A172 (cell line): ENCODE measurements at regions not wholly inside any gene's neighbourhood (a gene's known extent, or its start where the extent isn't known, plus 50 kb on each side); places are given as distances from the start of the nearest gene placed in this dataset.

ENCODE experiments used
- DNase-seq: peaks from one replicate; pipeline ENCODE4 v3.0.0-alpha.2; 2015; ENCODE audit warnings: low spot score

DNA sequence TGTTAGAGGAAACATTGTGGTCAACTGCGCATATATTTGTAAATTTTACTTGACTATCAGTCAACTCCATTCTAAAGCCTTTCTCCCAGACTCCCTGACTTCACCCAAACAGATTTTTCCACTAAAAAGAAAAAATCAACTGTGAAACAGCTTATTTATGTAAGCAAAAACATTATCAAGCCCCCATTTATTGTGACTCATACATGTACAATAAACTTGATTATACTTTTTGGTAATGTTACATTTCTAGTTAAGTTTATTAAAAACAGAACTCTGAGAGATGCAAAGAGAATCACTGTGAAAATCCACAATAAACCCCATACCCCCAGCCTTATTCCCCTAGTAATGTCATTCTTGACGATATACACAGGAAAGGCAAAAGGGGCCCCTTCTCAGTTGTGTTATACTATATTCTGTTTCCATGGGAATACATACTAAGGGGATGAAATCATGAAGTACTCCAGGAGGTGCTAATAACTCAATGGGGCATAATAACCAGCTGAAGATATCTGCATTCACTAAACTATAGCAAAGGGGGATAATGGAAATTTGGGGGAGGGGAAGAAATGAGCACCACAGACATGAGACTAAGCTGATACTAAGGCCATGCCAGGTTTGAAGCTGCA is 616.0 kb downstream of the ACTL7B start:
- no peak for DNase-seq

DNA sequence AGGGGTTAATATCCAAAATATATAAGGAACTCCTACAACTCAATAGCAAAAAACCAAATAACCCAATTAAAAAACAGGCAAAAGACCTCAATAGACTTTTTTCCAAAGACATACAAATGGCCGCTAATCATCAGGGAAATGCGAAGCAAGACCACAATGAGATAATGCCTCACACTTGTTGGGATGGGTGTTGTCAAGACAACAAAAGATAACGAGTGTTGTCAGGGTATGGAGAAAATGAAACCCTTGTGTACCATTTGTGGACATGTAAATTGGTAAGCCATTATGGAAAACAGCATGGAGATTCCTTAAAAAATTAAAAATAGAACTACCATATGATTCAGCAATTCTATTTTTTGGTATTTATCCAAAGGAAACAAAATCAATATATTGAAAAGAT is 620.2 kb downstream of the ACTL7B start:
- no peak for DNase-seq

DNA sequence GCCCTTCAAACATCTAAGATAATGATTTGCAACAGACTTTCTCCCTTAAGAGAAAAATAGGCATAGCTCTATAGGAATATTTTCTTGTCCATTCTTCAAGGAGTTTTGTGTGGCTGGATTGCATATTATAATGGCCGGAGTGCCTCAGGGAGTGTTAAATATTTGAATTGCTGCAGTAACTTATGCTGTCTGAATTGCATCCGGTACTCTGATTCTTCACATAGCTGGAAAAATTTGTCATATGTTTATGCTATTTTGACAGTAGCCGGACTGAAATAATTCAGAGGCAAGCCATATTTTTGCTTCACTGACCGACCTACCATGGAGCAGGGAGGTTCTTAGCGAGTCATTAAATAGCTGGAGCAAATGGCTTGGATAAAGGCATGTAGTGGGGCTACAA is 621.0 kb downstream of the ACTL7B start:
- DNase-seq = no peak

DNA sequence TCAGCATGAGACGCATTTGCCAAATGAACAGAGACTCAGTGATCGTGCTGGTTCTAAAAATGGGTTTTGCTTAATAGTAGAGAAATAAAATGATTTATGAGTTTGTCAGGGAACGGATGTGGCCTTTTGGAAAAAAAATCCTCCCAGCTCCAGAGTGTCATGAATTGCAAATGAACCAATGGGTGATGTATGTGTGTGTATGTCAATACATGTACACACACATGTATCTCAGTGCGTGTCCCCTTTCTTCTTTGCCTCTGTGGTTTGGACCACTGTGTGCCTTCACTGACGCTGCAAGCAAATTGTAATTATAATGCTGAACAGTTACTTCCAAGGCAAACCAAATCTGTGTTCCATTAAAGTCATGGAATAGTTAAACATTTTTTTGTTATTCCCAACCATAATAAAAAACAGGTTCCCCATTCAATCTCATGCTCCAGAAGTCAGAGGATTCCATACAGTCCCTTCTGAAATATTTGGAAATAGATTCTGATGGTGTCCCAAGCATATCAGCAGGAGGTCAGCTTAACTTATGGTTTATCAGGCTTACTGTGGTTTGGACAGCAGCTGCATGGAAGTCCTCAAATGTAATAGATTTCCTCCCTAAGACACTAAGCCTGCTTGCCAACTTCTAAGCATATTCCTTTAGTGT is 630.5 kb downstream of the ACTL7B start:
- no peak for DNase-seq

DNA sequence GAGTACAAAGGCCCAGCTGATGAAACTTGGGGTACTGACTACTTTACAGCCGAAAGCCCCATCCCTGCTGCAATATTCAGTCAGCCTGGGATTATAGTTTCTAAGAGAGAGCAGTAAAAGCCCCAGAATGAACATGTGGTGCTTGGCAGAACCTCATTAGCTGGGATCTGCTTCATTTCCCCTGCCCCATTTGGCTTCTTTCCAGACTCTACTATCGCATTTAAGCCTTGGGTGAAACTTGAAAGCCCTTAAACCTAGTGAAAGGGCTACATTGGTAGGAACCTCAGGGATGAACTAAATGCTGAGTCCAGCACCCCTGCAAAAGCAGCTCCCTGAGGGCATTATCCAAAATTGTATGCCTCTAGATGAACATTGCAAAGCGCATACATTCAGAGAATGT is 631.1 kb downstream of the ACTL7B start:
- no peak for DNase-seq

DNA sequence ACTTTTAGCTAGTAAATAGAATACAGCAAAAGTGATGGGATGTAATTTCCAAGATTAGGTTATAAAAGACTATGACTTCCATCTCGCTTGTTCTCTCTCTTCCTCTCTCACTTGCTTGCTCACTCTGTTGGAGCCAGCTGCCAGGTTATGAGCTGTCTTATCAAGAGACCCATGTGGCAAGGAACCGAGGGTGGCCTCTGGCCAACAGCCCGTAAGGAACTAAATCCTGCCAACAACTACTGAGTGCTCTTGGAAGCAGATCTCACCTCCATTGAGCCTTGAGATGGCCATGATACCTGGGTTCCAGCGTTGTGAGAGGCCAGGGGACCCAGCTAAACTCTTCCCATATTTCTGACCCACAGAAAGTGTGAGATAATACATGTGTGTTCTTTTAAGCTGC is 636.1 kb downstream of the ACTL7B start:
- no peak for DNase-seq

DNA sequence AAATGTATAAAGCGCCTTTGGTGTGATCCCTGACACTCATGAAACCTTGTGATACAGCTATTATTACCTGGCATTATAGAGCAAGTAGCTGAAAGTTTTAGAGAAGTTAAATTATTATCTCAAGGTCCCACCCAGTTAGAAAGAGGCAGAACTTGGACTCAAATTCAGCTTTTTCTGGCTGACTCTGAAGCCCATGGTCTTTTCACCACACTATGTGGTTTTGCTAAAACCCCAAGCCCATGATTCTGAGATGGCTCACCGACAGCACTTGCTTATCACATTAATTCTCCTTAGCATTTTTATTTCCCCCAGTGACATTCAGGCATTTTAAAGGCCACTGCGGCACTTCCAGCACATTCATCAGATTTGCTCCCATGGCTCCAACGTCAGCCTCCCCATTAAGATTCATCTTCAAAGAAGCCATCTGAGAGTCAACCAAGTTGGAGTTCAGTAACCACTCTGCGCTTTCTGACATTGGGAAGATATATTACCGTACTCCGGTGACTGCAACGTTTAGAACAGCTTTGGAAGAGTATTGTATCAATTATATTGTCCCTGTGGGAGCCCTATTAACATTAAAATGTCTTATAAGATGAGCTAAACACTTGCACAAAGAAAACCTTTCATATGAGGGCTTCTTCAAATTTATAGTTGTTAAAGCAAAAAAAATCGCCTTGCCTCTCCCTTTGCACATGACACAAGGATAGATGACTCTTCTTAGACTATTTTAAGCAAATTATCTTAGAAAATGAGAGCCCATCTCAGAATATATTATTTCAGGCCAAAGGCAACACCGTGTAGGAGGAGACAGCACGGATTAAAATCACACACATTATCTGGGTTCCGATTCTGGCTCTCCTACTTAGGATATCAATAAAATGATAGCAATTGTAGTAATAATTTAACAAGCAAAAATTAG is 638.1 kb downstream of the ACTL7B start:
- no peak for DNase-seq

DNA sequence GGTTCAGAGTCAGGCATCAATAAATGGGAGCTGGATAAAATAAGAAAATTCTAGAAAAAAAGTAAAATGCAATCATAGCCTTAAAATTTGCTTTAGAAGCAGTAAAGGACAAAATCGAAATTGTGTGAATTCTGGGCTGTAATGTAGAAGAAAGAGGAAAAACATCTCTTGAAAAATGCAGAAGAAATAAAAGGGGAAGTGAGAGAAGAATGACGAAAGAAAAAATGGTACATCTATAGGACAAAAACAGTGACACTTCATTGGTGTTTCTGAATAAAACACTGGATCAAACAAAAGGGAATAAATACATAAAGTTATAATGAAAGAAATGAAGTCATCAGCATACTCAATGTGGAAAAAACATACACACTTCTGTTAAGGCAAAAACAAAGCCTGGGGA is 642.3 kb downstream of the ACTL7B start:
- no peak for DNase-seq

DNA sequence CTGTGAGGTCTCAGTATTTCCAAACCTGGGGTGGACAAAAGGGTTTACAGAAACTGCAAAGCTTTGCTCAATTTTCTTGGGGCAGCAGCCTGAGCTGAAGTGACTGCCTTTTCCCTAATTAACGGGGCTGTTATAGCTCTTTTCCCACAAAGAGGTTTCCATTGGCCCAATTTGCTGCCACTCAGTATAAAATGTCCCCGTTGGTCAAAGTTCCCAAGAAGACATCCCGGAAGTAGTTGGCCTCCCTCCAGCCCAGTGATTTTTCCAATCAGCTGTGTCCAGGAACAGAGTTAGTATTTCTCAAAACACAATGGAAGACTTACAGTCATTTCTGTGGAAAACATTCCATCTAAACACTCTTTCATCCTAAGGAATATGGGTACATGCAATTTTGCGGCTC is 643.6 kb downstream of the ACTL7B start:
- no peak for DNase-seq

DNA sequence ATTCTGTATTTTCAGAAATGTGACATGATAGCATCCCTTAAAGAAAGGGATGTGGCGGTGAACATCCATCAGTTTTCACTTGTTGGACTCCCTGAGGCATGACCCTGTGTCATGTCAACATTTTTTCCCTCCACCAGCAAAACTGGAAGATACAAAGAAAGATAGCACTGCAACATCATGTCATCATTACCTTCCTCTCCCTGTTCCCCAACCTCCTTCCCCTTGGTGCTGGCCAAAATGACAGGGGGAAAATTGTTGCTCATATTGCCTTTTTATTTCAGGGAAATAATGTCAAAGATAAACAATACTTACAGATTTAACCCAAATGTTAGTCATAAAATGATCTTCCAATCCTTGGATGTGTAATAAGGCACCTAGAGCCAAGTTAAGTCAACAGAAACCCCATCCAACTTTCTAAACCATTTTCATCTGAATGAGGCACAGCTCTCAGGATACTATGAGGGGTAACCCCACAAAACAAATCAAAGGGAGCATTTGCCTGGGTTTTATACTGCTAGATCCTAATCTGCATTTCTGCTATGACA is 644.3 kb downstream of the ACTL7B start:
- no peak for DNase-seq

DNA sequence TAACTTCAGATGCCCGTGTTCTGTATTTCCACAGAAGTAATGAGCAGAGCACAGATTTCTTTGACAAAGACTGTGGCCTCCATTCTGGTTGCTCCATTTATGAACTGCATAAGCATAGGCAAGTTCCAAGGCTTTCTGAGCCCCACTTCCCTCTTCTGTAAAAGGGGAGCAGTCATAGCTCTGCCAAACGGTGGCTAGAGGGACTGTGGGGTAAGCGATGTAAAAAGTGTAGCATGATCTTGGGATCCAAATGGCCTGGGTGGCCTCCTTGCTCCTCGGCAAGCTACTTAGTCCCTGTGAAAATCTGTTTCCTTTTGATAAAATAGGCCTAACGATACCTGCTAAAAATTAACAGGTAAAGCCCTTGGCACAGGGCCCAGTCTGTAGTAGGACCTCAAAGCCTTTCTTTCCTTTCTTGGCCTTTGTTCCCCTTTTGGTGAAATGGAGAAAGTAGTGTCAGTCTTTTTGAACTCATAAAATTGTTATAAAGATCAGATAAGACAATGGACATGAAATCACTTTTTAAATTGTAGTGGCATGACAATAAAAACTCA is 646.6 kb downstream of the ACTL7B start:
- DNase-seq = no peak

DNA sequence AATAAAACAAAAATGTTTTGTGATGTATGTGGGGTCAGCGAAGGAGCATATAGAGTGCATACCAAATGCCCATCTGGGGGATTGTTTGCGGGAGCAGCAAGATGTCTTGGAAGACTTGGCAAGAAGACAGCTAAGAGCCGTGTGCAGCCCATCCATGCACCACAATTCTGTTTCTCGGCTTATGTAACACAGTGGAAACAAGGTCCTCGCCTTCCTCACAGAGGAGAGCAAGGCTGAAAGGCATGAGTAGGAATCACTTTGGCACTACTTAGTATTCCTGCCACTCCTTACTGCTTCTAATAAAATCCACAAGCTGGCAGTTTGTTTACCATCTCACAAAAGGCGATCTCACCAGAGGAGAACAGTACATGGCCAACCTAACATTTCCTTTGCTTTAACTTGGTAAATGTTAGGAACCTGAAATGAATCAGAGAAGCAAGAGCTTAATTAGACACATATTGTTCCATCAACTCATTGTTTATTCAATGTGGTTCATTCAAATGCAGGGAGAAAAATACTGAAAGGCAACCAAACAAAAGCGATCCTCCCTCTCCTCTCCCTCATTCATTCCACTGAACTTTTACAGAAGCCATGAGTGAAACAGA is 648.1 kb downstream of the ACTL7B start:
- DNase-seq = no peak

DNA sequence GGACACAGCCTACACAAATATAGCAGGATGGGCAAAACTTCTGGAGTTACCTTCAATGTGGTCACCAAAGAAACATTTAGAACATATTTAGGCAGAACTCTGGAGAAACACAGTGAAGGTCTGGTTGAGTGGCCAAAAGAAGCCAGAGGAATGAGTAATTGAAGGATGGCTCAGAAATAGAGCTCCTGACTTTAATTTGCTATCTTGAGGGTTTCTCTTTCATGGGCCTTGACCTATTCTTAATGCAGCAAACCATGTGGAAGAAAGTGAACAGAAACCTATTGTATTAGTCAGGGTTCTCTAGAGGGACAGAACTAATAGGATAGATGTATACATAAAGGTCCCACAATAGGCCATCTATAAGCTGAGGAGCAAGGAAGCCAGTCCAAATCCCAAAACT is 650.5 kb downstream of the ACTL7B start:
- no peak for DNase-seq

DNA sequence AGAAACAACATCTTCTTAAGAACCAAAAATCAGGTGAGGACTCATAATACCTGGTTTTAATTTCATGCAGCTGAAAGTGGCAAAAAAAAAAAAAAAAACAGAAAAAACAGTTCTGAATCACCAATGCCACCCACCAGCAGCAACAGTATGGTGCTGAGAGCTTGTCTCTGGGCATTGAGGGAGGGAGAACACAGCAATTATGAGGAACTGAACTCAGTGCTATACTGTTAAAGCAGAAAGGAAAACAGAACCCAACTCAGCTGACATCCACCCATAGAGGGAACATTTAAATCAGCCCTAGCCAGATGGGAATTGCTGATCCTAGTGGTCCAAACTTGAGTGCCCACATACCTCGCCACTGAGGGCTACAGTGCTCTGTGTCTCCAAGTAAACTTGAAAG is 657.9 kb downstream of the ACTL7B start:
- no peak for DNase-seq

DNA sequence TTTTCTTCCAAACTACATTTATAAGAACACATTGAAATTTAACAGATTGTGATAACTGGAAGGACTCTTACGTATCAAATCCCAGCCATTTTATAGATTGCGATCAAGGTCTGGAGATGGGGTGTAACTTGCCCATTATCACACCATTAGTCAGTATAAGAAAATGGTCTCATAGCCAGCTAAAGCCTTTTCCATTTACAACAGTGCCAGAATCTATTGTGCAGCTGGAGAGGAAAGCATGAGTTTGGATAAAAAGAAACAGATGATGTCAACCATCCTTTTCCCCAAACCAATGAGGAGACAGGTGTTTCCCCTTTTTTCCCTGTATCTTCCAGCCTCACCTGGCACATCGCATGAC is 658.8 kb downstream of the ACTL7B start:
- DNase-seq = no peak

DNA sequence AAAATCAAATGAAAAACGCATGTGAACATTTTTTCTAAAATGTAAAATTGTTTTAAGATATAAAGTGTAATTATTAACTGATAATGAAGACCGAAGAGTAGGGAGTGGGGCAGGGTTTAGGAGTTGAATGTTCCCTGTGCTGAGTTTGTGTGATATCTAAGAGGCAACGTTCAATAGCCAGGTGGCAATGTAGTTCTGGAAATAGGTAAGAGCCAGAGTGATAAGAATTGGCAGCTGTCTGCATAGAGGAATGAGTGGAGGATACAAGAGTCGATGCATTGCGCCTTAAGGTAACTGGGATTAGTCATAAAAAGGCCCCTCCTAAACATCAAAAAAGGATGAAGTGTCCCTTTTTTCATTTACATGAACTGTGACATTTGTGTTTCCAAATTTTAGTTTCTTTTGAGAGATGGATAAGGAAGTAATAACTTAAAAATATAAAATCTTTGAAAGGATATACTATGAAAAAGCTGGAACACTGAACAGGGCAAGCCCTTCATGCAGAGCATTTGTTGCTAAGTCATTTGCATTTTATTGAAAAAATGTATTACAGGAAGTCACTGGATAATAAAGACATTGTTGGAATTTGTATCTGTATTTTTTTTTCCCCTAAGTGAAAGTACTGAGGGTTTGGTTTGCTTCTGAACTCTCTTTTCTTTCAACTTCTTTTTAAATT is 659.3 kb downstream of the ACTL7B start:
- DNase-seq = no peak

DNA sequence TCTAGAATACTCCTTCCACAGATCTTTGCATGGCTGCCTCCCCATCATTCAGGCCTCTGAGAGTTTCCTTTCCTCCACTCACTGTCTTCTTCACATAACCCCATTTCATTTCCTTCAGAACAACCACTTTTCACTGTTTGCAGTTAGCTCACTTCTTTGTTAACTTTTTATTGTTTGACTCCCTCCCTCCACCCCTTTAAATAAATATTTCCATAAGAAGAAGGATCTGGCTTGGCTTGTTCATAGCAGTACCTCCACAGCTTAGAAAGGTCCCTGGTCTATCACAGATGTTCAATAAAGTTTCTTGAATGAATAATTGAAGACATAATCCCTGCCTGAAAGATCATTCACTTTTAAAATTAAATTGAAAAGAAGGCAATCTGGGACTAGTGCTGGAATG is 661.6 kb downstream of the ACTL7B start:
- DNase-seq = no peak

DNA sequence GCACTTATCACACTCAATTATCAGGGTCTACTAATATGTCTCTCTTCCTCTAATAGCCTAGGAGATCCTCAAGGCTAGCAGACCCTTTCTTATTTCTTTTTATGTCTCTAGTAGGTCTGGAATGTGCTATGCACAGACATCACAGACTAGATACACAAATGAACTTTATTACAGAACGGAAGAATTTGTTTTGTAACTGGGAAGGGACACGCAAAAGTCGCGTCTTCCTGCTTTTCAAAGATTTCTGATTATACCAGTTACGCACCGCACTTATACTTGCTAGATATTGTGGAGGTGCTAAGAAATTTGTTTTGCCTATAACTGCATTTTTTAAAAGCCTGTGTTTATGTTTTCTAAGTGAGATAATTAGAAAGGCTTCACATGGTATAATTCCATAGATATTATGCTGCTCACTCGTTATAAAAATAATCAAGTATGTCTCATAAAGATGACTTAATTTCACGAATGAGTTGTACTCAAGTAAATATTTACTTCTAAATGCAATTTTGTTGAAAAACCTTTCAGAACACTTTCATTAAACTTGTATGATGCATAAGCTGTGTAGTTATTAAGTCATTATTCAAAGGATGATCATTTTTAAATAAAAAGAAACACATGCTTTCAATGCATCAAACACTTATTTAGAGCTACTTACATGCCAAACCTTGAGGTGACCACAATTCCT is 662.6 kb downstream of the ACTL7B start:
- DNase-seq = no peak

DNA sequence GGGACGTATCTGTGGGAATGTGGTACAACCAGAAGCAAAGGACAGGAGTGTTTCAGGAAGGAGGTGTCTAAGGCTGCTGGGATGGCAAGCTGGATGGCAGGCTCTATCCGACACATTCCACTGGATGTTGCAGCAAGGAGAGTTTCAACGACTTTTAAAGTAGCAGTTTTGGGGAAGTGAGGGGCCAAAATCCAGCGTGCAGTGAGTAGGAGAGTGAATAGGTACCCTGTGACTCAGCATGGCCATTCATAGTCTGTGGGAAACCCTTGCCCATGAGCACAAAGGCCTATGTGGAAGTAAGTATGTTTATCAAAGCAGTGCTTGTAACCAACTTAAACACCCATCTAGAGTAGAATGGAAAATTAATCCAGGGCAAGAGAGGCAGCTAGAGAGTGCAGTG is 664.7 kb downstream of the ACTL7B start:
- DNase-seq = no peak

DNA sequence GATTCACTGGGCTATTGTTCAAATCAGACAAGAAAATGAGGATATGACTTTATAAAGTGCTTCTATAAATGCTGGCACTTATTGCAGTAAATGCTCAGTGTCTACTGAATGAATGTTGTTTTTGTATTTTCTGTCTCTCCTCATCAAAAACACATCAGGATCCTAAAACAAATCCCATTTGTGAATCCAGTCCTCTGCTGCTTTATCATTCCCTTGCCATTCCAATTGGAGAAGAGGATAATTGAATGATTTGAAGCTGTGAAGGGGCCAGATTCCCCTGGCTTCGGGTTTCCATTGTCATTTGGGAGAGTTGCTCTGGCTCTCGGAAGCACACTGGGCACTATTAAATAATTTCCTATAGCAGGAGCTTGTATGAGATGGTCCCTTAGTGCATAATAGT is 666.8 kb downstream of the ACTL7B start:
- DNase-seq = no peak

DNA sequence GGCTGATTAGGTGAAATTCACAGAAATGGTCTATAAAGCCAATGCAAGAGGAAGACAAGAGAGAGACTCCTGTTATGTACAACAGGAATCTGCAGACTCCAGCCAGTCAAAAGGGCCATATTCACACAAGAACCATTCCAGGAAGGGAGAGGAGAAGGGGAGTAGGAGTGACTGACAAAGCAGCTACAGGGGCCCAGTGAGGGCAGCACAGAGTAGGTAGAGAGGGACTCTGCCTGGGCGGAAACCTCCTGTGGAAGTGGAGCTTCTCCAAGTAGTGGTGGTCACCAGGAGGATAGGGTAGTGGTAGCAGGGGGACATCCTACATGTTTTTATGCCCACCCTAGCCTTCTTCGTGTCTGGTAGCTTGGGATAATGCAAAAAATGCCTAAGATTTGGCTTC is 667.3 kb downstream of the ACTL7B start:
- no peak for DNase-seq
